Thoracic aorta (tissue), 2 donors: ENCODE measurements at regions not wholly inside any gene's neighbourhood (a gene's known extent, or its start where the extent isn't known, plus 50 kb on each side); places are given as distances from the start of the nearest gene placed in this dataset.

Experiments
- ATAC-seq: fragments of 150-250 bp; one replicate; pipeline ENCODE4 v1.8.0; 2017; ENCODE audit warnings: low read depth; ENCODE audit not compliant: insufficient number of reproducible peaks, low FRiP score
- DNase-seq: peaks from one replicate; pipeline ENCODE4 v3.0.0-alpha.2; 2020; ENCODE audit warnings: low spot score
- H3K27ac ChIP-seq, 2 donors: fragments of 200-600 bp; sonication (generic); 1 replicate in 1 of 2; 2 replicates in 1 of 2; pipeline ENCODE4 v1.5.1; 2016; ENCODE audit warnings: mild to moderate bottlenecking in 2 of 2, moderate library complexity in 2 of 2
- H3K27me3 ChIP-seq: fragments of 200-600 bp; sonication (generic); replicated peaks from 2 replicates; pipeline ENCODE4 v1.6.0; 2016; ENCODE audit warnings: mild to moderate bottlenecking; ENCODE audit not compliant: insufficient read depth
- H3K36me3 ChIP-seq: fragments of 200-600 bp; sonication (generic); one replicate; pipeline ENCODE4 v1.5.1; 2016
- H3K4me1 ChIP-seq, 2 donors: fragments of 200-600 bp; sonication (generic); 1 replicate in 1 of 2; 2 replicates in 1 of 2; pipeline versions ENCODE4 v1.5.1 to v1.6.0; 2016; ENCODE audit warnings: low read depth in 2 of 2, mild to moderate bottlenecking in 1 of 2; ENCODE audit not compliant: control insufficient read depth in 1 of 2
- H3K4me3 ChIP-seq: fragments of 200-600 bp; sonication (generic); 2 replicates; pipeline ENCODE4 v1.5.1; 2016; ENCODE audit warnings: mild to moderate bottlenecking
- H3K9me3 ChIP-seq: fragments of 200-600 bp; sonication (generic); 2 replicates; pipeline ENCODE4 v1.5.1; 2016
- TF ChIP-seq, protein P1 (sequence below): fragments of 200-600 bp; sonication (generic); IDR thresholded peaks from one replicate; pipeline ENCODE4 v1.5.1; 2019; ENCODE audit warnings: antibody characterized with exemption

- no peak overlapping the region for H3K4me3 ChIP-seq
- no peaks in the 10 kb centered on the region for H3K4me1 ChIP-seq
- no peaks in the 10 kb centered on the region for H3K36me3 ChIP-seq
- TF ChIP-seq, protein P1, sequence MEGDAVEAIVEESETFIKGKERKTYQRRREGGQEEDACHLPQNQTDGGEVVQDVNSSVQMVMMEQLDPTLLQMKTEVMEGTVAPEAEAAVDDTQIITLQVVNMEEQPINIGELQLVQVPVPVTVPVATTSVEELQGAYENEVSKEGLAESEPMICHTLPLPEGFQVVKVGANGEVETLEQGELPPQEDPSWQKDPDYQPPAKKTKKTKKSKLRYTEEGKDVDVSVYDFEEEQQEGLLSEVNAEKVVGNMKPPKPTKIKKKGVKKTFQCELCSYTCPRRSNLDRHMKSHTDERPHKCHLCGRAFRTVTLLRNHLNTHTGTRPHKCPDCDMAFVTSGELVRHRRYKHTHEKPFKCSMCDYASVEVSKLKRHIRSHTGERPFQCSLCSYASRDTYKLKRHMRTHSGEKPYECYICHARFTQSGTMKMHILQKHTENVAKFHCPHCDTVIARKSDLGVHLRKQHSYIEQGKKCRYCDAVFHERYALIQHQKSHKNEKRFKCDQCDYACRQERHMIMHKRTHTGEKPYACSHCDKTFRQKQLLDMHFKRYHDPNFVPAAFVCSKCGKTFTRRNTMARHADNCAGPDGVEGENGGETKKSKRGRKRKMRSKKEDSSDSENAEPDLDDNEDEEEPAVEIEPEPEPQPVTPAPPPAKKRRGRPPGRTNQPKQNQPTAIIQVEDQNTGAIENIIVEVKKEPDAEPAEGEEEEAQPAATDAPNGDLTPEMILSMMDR, result no peak
- no peak for ATAC-seq
- no peaks in the 10 kb centered on the region for H3K27me3 ChIP-seq
- no peaks in the 10 kb centered on the region for H3K9me3 ChIP-seq
- DNase-seq, result no peak
- no peak overlapping the region for H3K27ac ChIP-seq
Observed at GRCh38 chr13:111599791-111600190, 279.3 kb downstream of the TEX29 start.

GRCh38 chr13:111602874-111603273 lies 282.4 kb downstream of the TEX29 start:
- Histone ChIP-seq H3K9me3 (no peaks in the 10 kb centered on the region), H3K4me3 (no peak overlapping the region), H3K4me1 (no peaks in the 10 kb centered on the region), H3K36me3 (no peaks in the 10 kb centered on the region), H3K27me3 (no peaks in the 10 kb centered on the region), H3K27ac (no peak overlapping the region)
- DNase-seq (no peak), ATAC-seq (no peak)
- TF ChIP-seq, protein P1, result no peak

- H3K36me3 ChIP-seq, result no peaks in the 10 kb centered on the region
- TF ChIP-seq, protein P1, result no peak
- H3K27ac ChIP-seq, result no peak overlapping the region
- H3K27me3 ChIP-seq, result no peaks in the 10 kb centered on the region
- H3K4me3 ChIP-seq, result no peak overlapping the region
- ATAC-seq (no peak), DNase-seq (no peak)
- H3K9me3 ChIP-seq, result no peaks in the 10 kb centered on the region
- H3K4me1 ChIP-seq, result no peaks in the 10 kb centered on the region
Observed at GRCh38 chr13:111604097-111604496, 283.7 kb downstream of the TEX29 start.

DNA sequence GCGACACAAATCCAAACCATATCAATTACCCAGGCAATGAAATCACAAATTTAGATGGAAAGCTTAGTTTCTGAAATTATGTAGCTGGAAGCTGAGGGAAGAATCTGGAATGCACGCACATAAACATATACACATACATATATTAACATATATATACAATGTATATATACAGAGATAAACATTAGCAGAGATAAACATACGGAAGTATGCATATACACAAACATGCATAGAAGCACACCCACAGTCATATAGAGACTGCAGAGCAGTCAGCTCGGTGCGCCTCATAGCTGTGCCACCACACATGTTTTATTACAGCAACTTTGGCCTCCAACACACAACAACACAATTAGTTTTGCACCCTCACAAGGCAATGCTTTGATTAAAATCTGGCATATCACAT lies 288.1 kb downstream of the TEX29 start:
- Histone ChIP-seq H3K27ac (no peak overlapping the region), H3K9me3 (no peaks in the 10 kb centered on the region), H3K4me3 (no peak overlapping the region), H3K36me3 (no peaks in the 10 kb centered on the region), H3K27me3 (no peaks in the 10 kb centered on the region), H3K4me1 (no peaks in the 10 kb centered on the region)
- no peak for ATAC-seq
- TF ChIP-seq, protein P1, result no peak
- no peak for DNase-seq

GRCh38 chr13:111609631-111610030 lies 289.2 kb downstream of the TEX29 start:
- H3K27me3 ChIP-seq, result no peaks in the 10 kb centered on the region
- TF ChIP-seq, protein P1, result no peak
- ATAC-seq (no peak), DNase-seq (no peak)
- H3K27ac ChIP-seq, result no peak overlapping the region
- H3K4me1 ChIP-seq, result no peaks in the 10 kb centered on the region
- H3K9me3 ChIP-seq, result no peaks in the 10 kb centered on the region
- no peaks in the 10 kb centered on the region for H3K36me3 ChIP-seq
- H3K4me3 ChIP-seq, result no peak overlapping the region
